ENCODE measurements at regions not wholly inside any gene's neighbourhood (a gene's known extent, or its start where the extent isn't known, plus 50 kb on each side); places are given as distances from the start of the nearest gene placed in this dataset.

GRCh38 chr15:46856839-46857502 is 860.3 kb upstream of the SEMA6D start:
- TF ChIP-seq ZBTB7A (IDR thresholded peaks at IDR 0.05; ENCODE audit: low read depth), result no peak

- TF ChIP-seq ZBTB7A (IDR thresholded peaks at IDR 0.05; ENCODE audit: low read depth) (no peak), CEBPB (IDR thresholded peaks at IDR 0.05) (no peak), USF1 (IDR thresholded peaks at IDR 0.05) (no peak), TAF1 (IDR thresholded peaks at IDR 0.05; ENCODE audit: low read depth) (no peak), CREB1 (IDR thresholded peaks at IDR 0.05; ENCODE audit: low read depth) (no peak), MAX (IDR thresholded peaks at IDR 0.05) (no peak), REST (IDR thresholded peaks at IDR 0.05; ENCODE audit: low read depth) (no peak), FOXM1 (IDR thresholded peaks at IDR 0.05; ENCODE audit: borderline replicate concordance, low read depth) (no peak), TEAD4 (IDR thresholded peaks at IDR 0.05) (no peak), EGR1 (IDR thresholded peaks at IDR 0.05) (no peak), RAD21 (IDR thresholded peaks at IDR 0.05; ENCODE audit: low read depth) (no peak), YY1 (IDR thresholded peaks at IDR 0.05; ENCODE audit: low read depth) (no peak), EP300 (IDR thresholded peaks at IDR 0.05; ENCODE audit: borderline replicate concordance) (no peak)
Measured at GRCh38 chr15:46858150-46858549, 859.2 kb upstream of the SEMA6D start.

GRCh38 chr15:46861796-46862195 is 855.5 kb upstream of the SEMA6D start:
- no peak for TF ChIP-seq MAX (IDR thresholded peaks at IDR 0.05)
- TF ChIP-seq TCF12 (IDR thresholded peaks at IDR 0.05; ENCODE audit: low read depth), result no peak
- TF ChIP-seq FOXM1 (IDR thresholded peaks at IDR 0.05; ENCODE audit: borderline replicate concordance, low read depth), result no peak
- TF ChIP-seq NFIC (IDR thresholded peaks at IDR 0.05), result no peak
- no peak for TF ChIP-seq TAF1 (IDR thresholded peaks at IDR 0.05; ENCODE audit: low read depth)
- TF ChIP-seq REST (IDR thresholded peaks at IDR 0.05; ENCODE audit: low read depth), result no peak
- TF ChIP-seq TEAD4 (IDR thresholded peaks at IDR 0.05), result no peak
- TF ChIP-seq CEBPB (IDR thresholded peaks at IDR 0.05), result no peak
- no peak for TF ChIP-seq EP300 (IDR thresholded peaks at IDR 0.05; ENCODE audit: borderline replicate concordance)
- TF ChIP-seq RAD21 (IDR thresholded peaks at IDR 0.05; ENCODE audit: low read depth), result no peak
- no peak for TF ChIP-seq ZBTB7A (IDR thresholded peaks at IDR 0.05; ENCODE audit: low read depth)
- TF ChIP-seq CREB1 (IDR thresholded peaks at IDR 0.05; ENCODE audit: low read depth), result no peak
- TF ChIP-seq YY1 (IDR thresholded peaks at IDR 0.05; ENCODE audit: low read depth), result no peak
- no peak for TF ChIP-seq USF1 (IDR thresholded peaks at IDR 0.05)
- TF ChIP-seq EGR1 (IDR thresholded peaks at IDR 0.05), result no peak

- TF ChIP-seq CEBPB (IDR thresholded peaks at IDR 0.05) (no peak), CREB1 (IDR thresholded peaks at IDR 0.05; ENCODE audit: low read depth) (no peak), NFIC (IDR thresholded peaks at IDR 0.05) (no peak), TAF1 (IDR thresholded peaks at IDR 0.05; ENCODE audit: low read depth) (no peak), YY1 (IDR thresholded peaks at IDR 0.05; ENCODE audit: low read depth) (no peak)
Measured at GRCh38 chr15:46865155-46865554, 852.1 kb upstream of the SEMA6D start.

- TF ChIP-seq RAD21 (IDR thresholded peaks at IDR 0.05; ENCODE audit: low read depth) (no peak), TCF12 (IDR thresholded peaks at IDR 0.05; ENCODE audit: low read depth) (no peak), ZBTB7A (IDR thresholded peaks at IDR 0.05; ENCODE audit: low read depth) (no peak), EGR1 (IDR thresholded peaks at IDR 0.05) (no peak), USF1 (IDR thresholded peaks at IDR 0.05) (no peak), FOXM1 (IDR thresholded peaks at IDR 0.05; ENCODE audit: borderline replicate concordance, low read depth) (no peak)
Measured at GRCh38 chr15:46872286-46872980, 844.9 kb upstream of the SEMA6D start.

- TF ChIP-seq CREB1 (IDR thresholded peaks at IDR 0.05; ENCODE audit: low read depth), result no peak
- no peak for TF ChIP-seq EGR1 (IDR thresholded peaks at IDR 0.05)
- no peak for TF ChIP-seq ZBTB7A (IDR thresholded peaks at IDR 0.05; ENCODE audit: low read depth)
- no peak for TF ChIP-seq TCF12 (IDR thresholded peaks at IDR 0.05; ENCODE audit: low read depth)
- no peak for TF ChIP-seq YY1 (IDR thresholded peaks at IDR 0.05; ENCODE audit: low read depth)
- TF ChIP-seq EP300 (IDR thresholded peaks at IDR 0.05; ENCODE audit: borderline replicate concordance), result no peak
- TF ChIP-seq REST (IDR thresholded peaks at IDR 0.05; ENCODE audit: low read depth), result no peak
- no peak for TF ChIP-seq FOXM1 (IDR thresholded peaks at IDR 0.05; ENCODE audit: borderline replicate concordance, low read depth)
- TF ChIP-seq TEAD4 (IDR thresholded peaks at IDR 0.05), result no peak
- no peak for TF ChIP-seq USF1 (IDR thresholded peaks at IDR 0.05)
- TF ChIP-seq CEBPB (IDR thresholded peaks at IDR 0.05), result no peak
- no peak for TF ChIP-seq RAD21 (IDR thresholded peaks at IDR 0.05; ENCODE audit: low read depth)
- TF ChIP-seq TAF1 (IDR thresholded peaks at IDR 0.05; ENCODE audit: low read depth), result no peak
- TF ChIP-seq NFIC (IDR thresholded peaks at IDR 0.05), result no peak
Measured at GRCh38 chr15:46872981-46873330, 844.3 kb upstream of the SEMA6D start.
